Testis (tissue), 2 donors: ENCODE measurements at regions not wholly inside any gene's neighbourhood (a gene's known extent, or its start where the extent isn't known, plus 50 kb on each side); places are given as distances from the start of the nearest gene placed in this dataset.

Experiments used
- DNase-seq: peaks from one replicate; pipeline ENCODE4 v3.0.0-alpha.2; 2019
- H3K27ac ChIP-seq, 2 donors: fragments of 200-600 bp; sonication (generic); one replicate each; pipeline ENCODE4 v1.5.1; 2019
- H3K27me3 ChIP-seq: fragments of 200-600 bp; sonication (generic); one replicate; pipeline ENCODE4 v1.5.1; 2019
- H3K36me3 ChIP-seq: fragments of 200-600 bp; sonication (generic); one replicate; pipeline ENCODE4 v1.5.1; 2017; ENCODE audit warnings: low read depth; ENCODE audit errors: missing control alignments
- H3K4me1 ChIP-seq: fragments of 200-600 bp; sonication (generic); one replicate; pipeline ENCODE4 v1.5.1; 2019
- H3K4me3 ChIP-seq, 2 donors: fragments of 200-600 bp; sonication (generic); one replicate each; pipeline ENCODE4 v1.5.1; 2017 to 2019
- H3K9me3 ChIP-seq: fragments of 200-600 bp; sonication (generic); one replicate; pipeline ENCODE4 v1.5.1; 2017
- POLR2A ChIP-seq: fragments of 450-650 bp; IDR thresholded peaks from one replicate; pipeline ENCODE4 v1.6.1; 2017; ENCODE audit warnings: antibody characterized with exemption, mild to moderate bottlenecking, moderate library complexity
- WGBS, 2 donors: methylation state at CpG; one replicate each; pipeline ENCODE4 v1.1.5; 2018; 5-methylcytosine and 5-hydroxymethylcytosine counted together
- intact Hi-C: fragments of 100-400 bp; cut with DNase I; formaldehyde crosslinking; loops from one replicate; pipeline ENCODE4 v1.15.1; 2023; ENCODE audit warnings: low total_unique reads
- TF ChIP-seq, protein P1 (sequence below), 3 experiments: fragments of 450-650 bp in 2 of 3; fragments of 200-600 bp in 1 of 3; sonication (generic) in 1 of 3; IDR thresholded peaks; one replicate each; pipeline ENCODE4 v1.5.1; 2016 to 2019; ENCODE audit warnings: antibody characterized with exemption in 3 of 3, mild to moderate bottlenecking in 2 of 3, moderate library complexity in 1 of 3

- no peak for TF ChIP-seq POLR2A
- TF ChIP-seq, protein P1, sequence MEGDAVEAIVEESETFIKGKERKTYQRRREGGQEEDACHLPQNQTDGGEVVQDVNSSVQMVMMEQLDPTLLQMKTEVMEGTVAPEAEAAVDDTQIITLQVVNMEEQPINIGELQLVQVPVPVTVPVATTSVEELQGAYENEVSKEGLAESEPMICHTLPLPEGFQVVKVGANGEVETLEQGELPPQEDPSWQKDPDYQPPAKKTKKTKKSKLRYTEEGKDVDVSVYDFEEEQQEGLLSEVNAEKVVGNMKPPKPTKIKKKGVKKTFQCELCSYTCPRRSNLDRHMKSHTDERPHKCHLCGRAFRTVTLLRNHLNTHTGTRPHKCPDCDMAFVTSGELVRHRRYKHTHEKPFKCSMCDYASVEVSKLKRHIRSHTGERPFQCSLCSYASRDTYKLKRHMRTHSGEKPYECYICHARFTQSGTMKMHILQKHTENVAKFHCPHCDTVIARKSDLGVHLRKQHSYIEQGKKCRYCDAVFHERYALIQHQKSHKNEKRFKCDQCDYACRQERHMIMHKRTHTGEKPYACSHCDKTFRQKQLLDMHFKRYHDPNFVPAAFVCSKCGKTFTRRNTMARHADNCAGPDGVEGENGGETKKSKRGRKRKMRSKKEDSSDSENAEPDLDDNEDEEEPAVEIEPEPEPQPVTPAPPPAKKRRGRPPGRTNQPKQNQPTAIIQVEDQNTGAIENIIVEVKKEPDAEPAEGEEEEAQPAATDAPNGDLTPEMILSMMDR (IDR thresholded peaks at IDR 0.05), result no peak
- Histone ChIP-seq H3K4me1 (peaks cover 4% of the 10 kb centered on the region), H3K27ac (no peak overlapping the region), H3K9me3 (no peaks in the 10 kb centered on the region), H3K4me3 (no peak overlapping the region), H3K27me3 (no peaks in the 10 kb centered on the region), H3K36me3 (no peaks in the 10 kb centered on the region)
- 71 to 94% methylated on average over 2 of the region's 2 CpGs for WGBS, 2 donors
- intact Hi-C loops, result no loop called here
- DNase-seq, result no peak
These were observed 108.9 kb upstream of the NABP1 start for GRCh38 chr2:191569025-191569424.

GRCh38 chr2:191571163-191571769, 106.7 kb upstream of the NABP1 start:
- TF ChIP-seq POLR2A, result no peak
- TF ChIP-seq, protein P1 (IDR thresholded peaks at IDR 0.05), result peak in 2 of 3 experiments; percentile 2 to 12
- no peaks in the 10 kb centered on the region for H3K27me3 ChIP-seq
- H3K4me1 ChIP-seq, result peaks cover 4% of the 10 kb centered on the region
- no peaks in the 10 kb centered on the region for H3K36me3 ChIP-seq
- intact Hi-C loops, result no loop called here
- 33 to 36% methylated on average over 6 of the region's 6 CpGs for WGBS, 2 donors
- H3K9me3 ChIP-seq, result no peaks in the 10 kb centered on the region
- H3K27ac ChIP-seq, result no peak overlapping the region
- no peak overlapping the region for H3K4me3 ChIP-seq
- peak; percentile 31 for DNase-seq

GRCh38 chr2:191572319-191572718, 105.6 kb upstream of the NABP1 start:
- no peaks in the 10 kb centered on the region for H3K36me3 ChIP-seq
- DNase-seq, result no peak
- no peak overlapping the region for H3K4me3 ChIP-seq
- H3K4me1 ChIP-seq, result peaks cover 4% of the 10 kb centered on the region
- TF ChIP-seq, protein P1 (IDR thresholded peaks at IDR 0.05), result no peak
- TF ChIP-seq POLR2A, result no peak
- no peaks in the 10 kb centered on the region for H3K27me3 ChIP-seq
- WGBS, 2 donors, result 94% methylated on average over 5 of the region's 5 CpGs
- no peaks in the 10 kb centered on the region for H3K9me3 ChIP-seq
- intact Hi-C loops, result no loop called here
- no peak overlapping the region for H3K27ac ChIP-seq

DNA sequence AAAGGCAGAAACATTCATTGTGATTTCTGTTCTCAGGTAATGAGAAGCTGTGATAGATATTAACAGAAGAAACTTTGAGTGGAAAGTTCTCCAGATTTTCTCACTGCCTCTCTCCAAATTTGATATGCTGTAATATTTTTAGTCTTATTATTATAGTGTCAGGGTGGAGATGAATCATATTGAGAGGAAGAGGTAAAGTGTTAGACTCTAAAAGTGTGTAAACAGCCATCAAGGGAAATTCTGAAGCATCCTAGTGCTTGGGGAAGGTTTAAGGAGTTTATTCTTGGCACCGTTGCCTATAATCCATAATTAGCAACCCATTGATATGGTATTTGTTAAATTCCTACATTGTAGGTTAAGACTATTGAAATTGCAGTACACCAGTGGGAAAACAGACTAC, 104.7 kb upstream of the NABP1 start:
- WGBS, 2 donors, result 84 to 89% methylated on average over 1 of the region's 1 CpG
- H3K4me1 ChIP-seq, result peaks cover 4% of the 10 kb centered on the region
- DNase-seq, result no peak

More for the DNA sequence above, 104.7 kb upstream of the NABP1 start:
- Histone ChIP-seq H3K36me3 (no peaks in the 10 kb centered on the region), H3K27ac (no peak overlapping the region), H3K9me3 (no peaks in the 10 kb centered on the region), H3K27me3 (no peaks in the 10 kb centered on the region), H3K4me3 (no peak overlapping the region)
- intact Hi-C loops, result no loop called here
- TF ChIP-seq, protein P1 (IDR thresholded peaks at IDR 0.05), result no peak
- TF ChIP-seq POLR2A, result no peak
